Brain microvascular endothelial cell (primary cell): ENCODE measurements at regions not wholly inside any gene's neighbourhood (a gene's known extent, or its start where the extent isn't known, plus 50 kb on each side); places are given as distances from the start of the nearest gene placed in this dataset.

Source experiments
- DNase-seq: peaks from one replicate; pipeline ENCODE4 v3.0.0-alpha.2; 2020
- H3K27ac ChIP-seq: fragments of 250-450 bp; sonication (Bioruptor Pico); 2 replicates; pipeline ENCODE4 v1.5.1; 2020; ENCODE audit warnings: mild to moderate bottlenecking, moderate library complexity
- H3K27me3 ChIP-seq: fragments of 250-450 bp; sonication (Bioruptor Pico); replicated peaks from 2 replicates; pipeline ENCODE4 v1.5.1; 2020; ENCODE audit warnings: mild to moderate bottlenecking
- H3K36me3 ChIP-seq: fragments of 250-450 bp; sonication (Bioruptor Pico); replicated peaks from 2 replicates; pipeline ENCODE4 v1.5.1; 2020; ENCODE audit warnings: mild to moderate bottlenecking
- H3K4me3 ChIP-seq: 2 replicates; pipeline ENCODE4 v1.5.1; 2011; ENCODE audit warnings: low read depth, mild to moderate bottlenecking, control low read depth, low read length, moderate library complexity
- in situ Hi-C: cut with HindIII; loops from 2 replicates; pipeline ENCODE4 v1.10.0; 2017; ENCODE audit warnings: low sequenced_read_pairs, low pct_ligation_motif_present
- TF ChIP-seq, protein P1 (sequence below): IDR thresholded peaks from 2 replicates; pipeline ENCODE4 v1.5.1; 2011; ENCODE audit warnings: low read depth, mild to moderate bottlenecking, moderate library complexity, low read length, control low read depth, inconsistent platforms; ENCODE audit errors: missing control alignments

DNA sequence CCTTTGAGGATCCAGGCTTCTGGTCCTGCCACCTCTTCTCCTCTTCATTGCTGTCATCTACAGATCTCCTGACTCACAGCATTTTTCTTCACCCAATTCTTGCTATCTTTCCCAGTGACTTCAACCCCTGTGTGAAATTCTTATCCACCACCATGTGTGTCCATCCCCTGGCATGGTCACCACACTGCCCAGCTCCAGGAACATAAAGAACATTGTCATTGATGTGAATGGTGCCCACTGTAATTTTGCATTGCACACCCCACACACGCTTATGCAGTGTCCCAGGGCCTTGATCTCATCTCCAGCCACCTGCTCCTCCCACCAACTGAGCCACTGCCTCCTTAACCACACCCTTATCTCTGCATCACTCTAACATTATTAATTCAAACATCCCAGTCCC, 85.3 kb downstream of the C1D start:
- H3K4me3 ChIP-seq: no peak overlapping the region
- H3K36me3 ChIP-seq: no peaks in the 10 kb centered on the region
- no peak overlapping the region for H3K27ac ChIP-seq
- no peaks in the 10 kb centered on the region for H3K27me3 ChIP-seq
- TF ChIP-seq, protein P1, sequence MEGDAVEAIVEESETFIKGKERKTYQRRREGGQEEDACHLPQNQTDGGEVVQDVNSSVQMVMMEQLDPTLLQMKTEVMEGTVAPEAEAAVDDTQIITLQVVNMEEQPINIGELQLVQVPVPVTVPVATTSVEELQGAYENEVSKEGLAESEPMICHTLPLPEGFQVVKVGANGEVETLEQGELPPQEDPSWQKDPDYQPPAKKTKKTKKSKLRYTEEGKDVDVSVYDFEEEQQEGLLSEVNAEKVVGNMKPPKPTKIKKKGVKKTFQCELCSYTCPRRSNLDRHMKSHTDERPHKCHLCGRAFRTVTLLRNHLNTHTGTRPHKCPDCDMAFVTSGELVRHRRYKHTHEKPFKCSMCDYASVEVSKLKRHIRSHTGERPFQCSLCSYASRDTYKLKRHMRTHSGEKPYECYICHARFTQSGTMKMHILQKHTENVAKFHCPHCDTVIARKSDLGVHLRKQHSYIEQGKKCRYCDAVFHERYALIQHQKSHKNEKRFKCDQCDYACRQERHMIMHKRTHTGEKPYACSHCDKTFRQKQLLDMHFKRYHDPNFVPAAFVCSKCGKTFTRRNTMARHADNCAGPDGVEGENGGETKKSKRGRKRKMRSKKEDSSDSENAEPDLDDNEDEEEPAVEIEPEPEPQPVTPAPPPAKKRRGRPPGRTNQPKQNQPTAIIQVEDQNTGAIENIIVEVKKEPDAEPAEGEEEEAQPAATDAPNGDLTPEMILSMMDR: no peak
- DNase-seq: no peak
- in situ Hi-C loops: no loop called here

DNA sequence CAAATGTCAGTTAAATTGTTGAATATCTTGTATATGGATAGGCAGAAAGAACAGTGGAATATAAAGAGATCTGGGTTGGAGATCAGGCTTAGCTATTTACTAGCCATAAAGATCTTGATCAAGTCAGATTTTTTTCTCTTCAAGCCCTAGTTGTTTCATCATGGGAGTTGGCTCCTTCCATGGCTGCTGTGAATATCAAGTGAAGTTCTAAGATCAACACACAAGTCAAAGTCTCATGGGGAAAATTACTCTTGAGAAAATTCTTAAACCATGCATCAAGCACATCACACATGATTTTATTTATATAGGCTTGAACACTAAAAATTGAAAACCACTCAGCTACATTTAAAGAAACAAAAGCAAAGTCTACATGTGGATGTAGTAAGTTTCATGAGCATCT, 79.8 kb downstream of the C1D start:
- Histone ChIP-seq H3K36me3 (no peaks in the 10 kb centered on the region), H3K27ac (no peak overlapping the region), H3K27me3 (no peaks in the 10 kb centered on the region), H3K4me3 (no peak overlapping the region)
- no peak for DNase-seq
- in situ Hi-C loops: no loop called here
- TF ChIP-seq, protein P1: no peak

DNA sequence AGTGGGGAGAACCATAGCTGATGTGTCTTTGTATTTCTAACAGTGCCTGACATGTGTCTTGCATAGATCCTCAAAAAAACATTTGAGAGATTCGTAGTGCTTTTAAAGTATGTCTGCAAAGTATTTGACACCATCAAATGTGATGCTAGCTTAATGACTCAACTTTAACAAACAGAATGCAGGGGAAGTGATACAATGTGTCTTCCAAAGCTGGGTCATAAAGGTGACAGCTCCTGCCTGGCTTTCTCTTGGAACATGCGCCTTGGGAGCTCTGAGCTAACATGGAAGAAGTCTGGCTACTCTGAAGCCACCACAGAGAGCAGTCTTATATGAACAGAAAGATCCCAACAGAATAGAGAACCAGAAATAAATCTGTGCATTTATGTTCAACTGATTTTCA, 78.2 kb downstream of the C1D start:
- no peak overlapping the region for H3K4me3 ChIP-seq
- H3K27me3 ChIP-seq: no peaks in the 10 kb centered on the region
- no peaks in the 10 kb centered on the region for H3K36me3 ChIP-seq
- H3K27ac ChIP-seq: no peak overlapping the region
- in situ Hi-C loops: no loop called here
- no peak for DNase-seq
- TF ChIP-seq, protein P1: no peak

DNA sequence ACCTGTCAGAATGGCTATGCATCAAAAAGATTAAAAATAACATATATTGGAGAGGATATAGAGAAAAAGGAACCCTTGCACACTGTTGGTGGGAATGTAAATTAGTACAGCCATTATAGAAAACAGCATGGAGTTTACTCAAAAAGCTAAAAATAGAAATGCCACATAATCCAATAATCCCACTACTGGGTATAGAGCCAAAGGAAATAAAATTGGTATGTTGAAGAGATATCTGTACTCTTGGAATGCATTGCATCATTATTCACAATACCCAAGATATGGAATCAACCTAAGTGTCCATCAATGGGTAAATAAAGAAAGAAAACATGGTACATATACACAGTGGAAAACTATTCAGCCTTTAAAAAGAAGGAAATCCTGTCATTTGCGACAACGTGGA, 77.2 kb downstream of the C1D start:
- no peak for DNase-seq
- H3K27me3 ChIP-seq: no peaks in the 10 kb centered on the region
- TF ChIP-seq, protein P1: no peak
- H3K36me3 ChIP-seq: no peaks in the 10 kb centered on the region
- no peak overlapping the region for H3K27ac ChIP-seq
- in situ Hi-C loops: no loop called here
- H3K4me3 ChIP-seq: no peak overlapping the region

DNA sequence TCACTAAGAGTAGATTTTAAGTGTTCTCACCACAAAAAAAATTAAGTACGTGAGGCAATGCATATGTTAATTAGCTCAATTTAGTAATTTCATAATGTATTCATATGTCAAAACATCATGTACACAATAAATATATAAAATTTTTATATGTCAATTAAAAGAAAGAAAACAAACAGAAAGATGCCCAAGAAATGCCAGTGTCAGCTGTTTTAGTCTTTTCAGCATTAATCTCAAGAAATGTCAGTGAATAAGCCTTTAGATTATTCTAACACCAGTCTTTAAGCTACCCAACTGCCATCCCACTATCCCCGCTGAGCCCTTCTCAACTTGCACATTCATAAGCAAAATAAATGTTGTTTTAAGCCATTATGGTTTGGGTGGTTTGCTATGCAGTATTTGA, 76.5 kb downstream of the C1D start:
- H3K36me3 ChIP-seq: no peaks in the 10 kb centered on the region
- no peaks in the 10 kb centered on the region for H3K27me3 ChIP-seq
- in situ Hi-C loops: no loop called here
- TF ChIP-seq, protein P1: no peak
- H3K4me3 ChIP-seq: no peak overlapping the region
- no peak overlapping the region for H3K27ac ChIP-seq
- DNase-seq: no peak
